ENCODE measurements at regions not wholly inside any gene's neighbourhood (a gene's known extent, or its start where the extent isn't known, plus 50 kb on each side); places are given as distances from the start of the nearest gene placed in this dataset.

GRCh38 chr1:87678266-87678665 is 349.6 kb downstream of the LMO4 start:
- TF ChIP-seq CTCF (IDR thresholded peaks at IDR 0.05; ENCODE audit: low read depth, low read length, missing input control) (no peak), RXRA (IDR thresholded peaks at IDR 0.05) (no peak), TAF1 (conservative IDR thresholded peaks at IDR 0.05) (no peak), EGR1 (IDR thresholded peaks at IDR 0.05; ENCODE audit: low read depth in 2 of 2) (no peak), ZBTB33 (IDR thresholded peaks at IDR 0.05) (no peak), REST (IDR thresholded peaks at IDR 0.05) (no peak), RAD21 (IDR thresholded peaks at IDR 0.05) (no peak), GABPA (IDR thresholded peaks at IDR 0.05 in 1 of 2, conservative IDR thresholded peaks at IDR 0.05 in 1 of 2) (no peak), ATF3 (IDR thresholded peaks at IDR 0.05) (no peak), HNF4G (IDR thresholded peaks at IDR 0.05) (no peak), NR2F2 (IDR thresholded peaks at IDR 0.05) (no peak)
